ENCODE measurements at regions not wholly inside any gene's neighbourhood (a gene's known extent, or its start where the extent isn't known, plus 50 kb on each side); places are given as distances from the start of the nearest gene placed in this dataset.

GRCh38 chr17:82998637-82999036 lies 80.8 kb upstream of the METRNL start:
- Histone ChIP-seq H3K36me3 (ENCODE audit: control insufficient read depth, insufficient read depth, low read length) (no peaks in the 10 kb centered on the region), H3K4me3 (ENCODE audit: low read depth, low read length) (no peak overlapping the region), H3K27me3 (ENCODE audit: control insufficient read depth, insufficient read depth, low read length) (no peaks in the 10 kb centered on the region)
- DNase-seq (ENCODE audit: low read depth), result no peak
- ChIA-PET POLR2A (no interaction called here), CTCF (no interaction called here)
- TF ChIP-seq CTCF (IDR thresholded peaks at IDR 0.05; ENCODE audit: insufficient read depth, low read depth, low read length), result no peak

- DNase-seq (ENCODE audit: low read depth), result no peak
- ChIA-PET POLR2A (no interaction called here), CTCF (interaction anchor here (0.5 kb wide), 1 partner anchor 17 kb away, joined by 5 read pairs; no protein-coding TSS in a partner anchor)
- no peak overlapping the region for H3K4me3 ChIP-seq (ENCODE audit: low read depth, low read length)
- H3K36me3 ChIP-seq (ENCODE audit: control insufficient read depth, insufficient read depth, low read length), result peaks cover 1% of the 10 kb centered on the region; the same call in 1 of the 2 replicates
- H3K27me3 ChIP-seq (ENCODE audit: control insufficient read depth, insufficient read depth, low read length), result no peaks in the 10 kb centered on the region
- TF ChIP-seq CTCF (IDR thresholded peaks at IDR 0.05; ENCODE audit: insufficient read depth, low read depth, low read length), result no peak
Measured at GRCh38 chr17:83000738-83001137, 78.7 kb upstream of the METRNL start.

- POLR2A ChIA-PET, result no interaction called here
- Histone ChIP-seq H3K27me3 (ENCODE audit: control insufficient read depth, insufficient read depth, low read length) (no peaks in the 10 kb centered on the region), H3K4me3 (ENCODE audit: low read depth, low read length) (no peak overlapping the region), H3K36me3 (ENCODE audit: control insufficient read depth, insufficient read depth, low read length) (peaks cover 1% of the 10 kb centered on the region; the same call in 1 of the 2 replicates)
- TF ChIP-seq CTCF (IDR thresholded peaks at IDR 0.05; ENCODE audit: insufficient read depth, low read depth, low read length), result no peak
- CTCF ChIA-PET, result no interaction called here
- DNase-seq (ENCODE audit: low read depth), result no peak
Measured at GRCh38 chr17:83002118-83002805, 77.1 kb upstream of the METRNL start.

- peaks cover 1% of the 10 kb centered on the region; the same call in 1 of the 2 replicates for H3K36me3 ChIP-seq (ENCODE audit: control insufficient read depth, insufficient read depth, low read length)
- POLR2A ChIA-PET, result no interaction called here
- no peak for TF ChIP-seq CTCF (IDR thresholded peaks at IDR 0.05; ENCODE audit: insufficient read depth, low read depth, low read length)
- no peak overlapping the region for H3K4me3 ChIP-seq (ENCODE audit: low read depth, low read length)
- DNase-seq (ENCODE audit: low read depth), result no peak
- CTCF ChIA-PET, result no interaction called here
- no peaks in the 10 kb centered on the region for H3K27me3 ChIP-seq (ENCODE audit: control insufficient read depth, insufficient read depth, low read length)
Measured at GRCh38 chr17:83004791-83005380, 74.5 kb upstream of the METRNL start.

- Histone ChIP-seq H3K36me3 (ENCODE audit: control insufficient read depth, insufficient read depth, low read length) (peaks cover 1% of the 10 kb centered on the region; the same call in 1 of the 2 replicates), H3K27me3 (ENCODE audit: control insufficient read depth, insufficient read depth, low read length) (no peaks in the 10 kb centered on the region), H3K4me3 (ENCODE audit: low read depth, low read length) (no peak overlapping the region)
- DNase-seq (ENCODE audit: low read depth), result no peak
- ChIA-PET POLR2A (no interaction called here), CTCF (no interaction called here)
- no peak for TF ChIP-seq CTCF (IDR thresholded peaks at IDR 0.05; ENCODE audit: insufficient read depth, low read depth, low read length)
Measured at GRCh38 chr17:83005639-83006038, 73.8 kb upstream of the METRNL start.

All from BJ (cell line).